ENCODE measurements at regions not wholly inside any gene's neighbourhood (a gene's known extent, or its start where the extent isn't known, plus 50 kb on each side); places are given as distances from the start of the nearest gene placed in this dataset.
"Not testable (repeated sequence)": the region's sequence is repeated elsewhere in the genome, so short reads cannot be mapped to it uniquely, and the experiment has no call there.

GRCh38 chr11:38155856-38156255 is 1557.8 kb upstream of the RAG2 start:
- DNase-seq (ENCODE audit: low spot score), result no peak

GRCh38 chr11:38153985-38154384 is 1555.9 kb upstream of the RAG2 start:
- DNase-seq (ENCODE audit: low spot score), result no peak

- no peak for DNase-seq (ENCODE audit: low spot score)
Measured at GRCh38 chr11:38143852-38144251, 1545.8 kb upstream of the RAG2 start.

- no peak for DNase-seq (ENCODE audit: low spot score)
Measured at GRCh38 chr11:38138972-38139371, 1540.9 kb upstream of the RAG2 start.

- no peak for DNase-seq (ENCODE audit: low spot score)
Measured at GRCh38 chr11:38136887-38137286, 1538.9 kb upstream of the RAG2 start.

- DNase-seq (ENCODE audit: low spot score), result no peak
Measured at GRCh38 chr11:38131535-38131934, 1533.5 kb upstream of the RAG2 start.

GRCh38 chr11:38130976-38131375 is 1532.9 kb upstream of the RAG2 start:
- no peak for DNase-seq (ENCODE audit: low spot score)

GRCh38 chr11:38130514-38130913 is 1532.5 kb upstream of the RAG2 start:
- DNase-seq (ENCODE audit: low spot score), result no peak

GRCh38 chr11:38123673-38124072 is 1525.6 kb upstream of the RAG2 start:
- no peak for DNase-seq (ENCODE audit: low spot score)

GRCh38 chr11:38116616-38117015 is 1518.6 kb upstream of the RAG2 start:
- DNase-seq (ENCODE audit: low spot score), result not testable (repeated sequence)

GRCh38 chr11:38115381-38115780 is 1517.3 kb upstream of the RAG2 start:
- not testable (repeated sequence) for DNase-seq (ENCODE audit: low spot score)

GRCh38 chr11:38100836-38101462 is 1502.9 kb upstream of the RAG2 start:
- DNase-seq (ENCODE audit: low spot score), result no peak

- no peak for DNase-seq (ENCODE audit: low spot score)
Measured at GRCh38 chr11:38095268-38095667, 1497.2 kb upstream of the RAG2 start.

GRCh38 chr11:38089726-38090125 is 1491.7 kb upstream of the RAG2 start:
- DNase-seq (ENCODE audit: low spot score), result no peak

GRCh38 chr11:38060920-38061319 is 1462.9 kb upstream of the RAG2 start:
- no peak for DNase-seq (ENCODE audit: low spot score)

GRCh38 chr11:38060136-38060535 is 1462.1 kb upstream of the RAG2 start:
- DNase-seq (ENCODE audit: low spot score), result no peak

- no peak for DNase-seq (ENCODE audit: low spot score)
Measured at GRCh38 chr11:38046571-38047135, 1448.6 kb upstream of the RAG2 start.

- no peak for DNase-seq (ENCODE audit: low spot score)
Measured at GRCh38 chr11:38043060-38043459, 1445.0 kb upstream of the RAG2 start.

- DNase-seq (ENCODE audit: low spot score), result no peak
Measured at GRCh38 chr11:38038777-38039176, 1440.7 kb upstream of the RAG2 start.

- DNase-seq (ENCODE audit: low spot score), result no peak
Measured at GRCh38 chr11:38019072-38019775, 1421.2 kb upstream of the RAG2 start.

- DNase-seq (ENCODE audit: low spot score), result no peak
Measured at GRCh38 chr11:38014405-38014804, 1416.4 kb upstream of the RAG2 start.

GRCh38 chr11:38013157-38013556 is 1415.1 kb upstream of the RAG2 start:
- DNase-seq (ENCODE audit: low spot score), result no peak

GRCh38 chr11:38011496-38011895 is 1413.5 kb upstream of the RAG2 start:
- DNase-seq (ENCODE audit: low spot score), result no peak

- no peak for DNase-seq (ENCODE audit: low spot score)
Measured at GRCh38 chr11:38009932-38010331, 1411.9 kb upstream of the RAG2 start.

Data from CD4-positive, alpha-beta T cell treated with Interleukin-2 at 100 ng/mL for 4 hours (primary cell).